HG03460 (cell line): ENCODE measurements at regions not wholly inside any gene's neighbourhood (a gene's known extent, or its start where the extent isn't known, plus 50 kb on each side); places are given as distances from the start of the nearest gene placed in this dataset.
"Not testable (repeated sequence)": the region's sequence is repeated elsewhere in the genome, so short reads cannot be mapped to it uniquely, and the experiment has no call there.

Source experiments
- ATAC-seq: cut with Tn5 transposase; IDR thresholded peaks from one replicate; pipeline ENCODE4 v1.9.1; 2021; ENCODE audit not compliant: unreplicated experiment

- ATAC-seq = not testable (repeated sequence)
Measured at GRCh38 chr6:26720663-26721218, 61.2 kb upstream of the ZNF322 start.

- ATAC-seq = not testable (repeated sequence)
Measured at GRCh38 chr6:26730019-26730766, 70.6 kb upstream of the ZNF322 start.

- not testable (repeated sequence) for ATAC-seq
Measured at GRCh38 chr6:26734776-26735472, 75.4 kb upstream of the ZNF322 start.

- no peak for ATAC-seq
Measured at GRCh38 chr6:26739811-26740210, 80.3 kb upstream of the ZNF322 start.

GRCh38 chr6:26743157-26743821 is 83.7 kb upstream of the ZNF322 start:
- ATAC-seq = no peak

GRCh38 chr6:26743941-26744699 is 84.6 kb upstream of the ZNF322 start:
- ATAC-seq = no peak

GRCh38 chr6:26744837-26745282 is 85.3 kb upstream of the ZNF322 start:
- not testable (repeated sequence) for ATAC-seq

- ATAC-seq = not testable (repeated sequence)
Measured at GRCh38 chr6:26745964-26746363, 86.4 kb upstream of the ZNF322 start.

- not testable (repeated sequence) for ATAC-seq
Measured at GRCh38 chr6:26749126-26749758, 89.7 kb upstream of the ZNF322 start.

- ATAC-seq = not testable (repeated sequence)
Measured at GRCh38 chr6:26749759-26750126, 90.2 kb upstream of the ZNF322 start.

- no peak for ATAC-seq
Measured at GRCh38 chr6:26754212-26754611, 94.7 kb upstream of the ZNF322 start.

GRCh38 chr6:26754801-26755200 is 95.3 kb upstream of the ZNF322 start:
- not testable (repeated sequence) for ATAC-seq

- not testable (repeated sequence) for ATAC-seq
Measured at GRCh38 chr6:26756067-26756805, 96.7 kb upstream of the ZNF322 start.

- not testable (repeated sequence) for ATAC-seq
Measured at GRCh38 chr6:26766203-26766902, 106.8 kb upstream of the ZNF322 start.

GRCh38 chr6:26770941-26771666 is 111.6 kb upstream of the ZNF322 start:
- not testable (repeated sequence) for ATAC-seq

GRCh38 chr6:26773414-26773813 is 113.9 kb upstream of the ZNF322 start:
- not testable (repeated sequence) for ATAC-seq

- not testable (repeated sequence) for ATAC-seq
Measured at GRCh38 chr6:26780563-26780962, 121.0 kb upstream of the ZNF322 start.
